Natural killer cell treated with Interleukin-12 subunit alpha and Interleukin-12 subunit beta and Interleukin-15 and Interleukin-18, amount 100 ng/mL, for 72 hours (primary cell): ENCODE measurements at regions not wholly inside any gene's neighbourhood (a gene's known extent, or its start where the extent isn't known, plus 50 kb on each side); places are given as distances from the start of the nearest gene placed in this dataset.

ENCODE experiments used
- ATAC-seq, 2 donors: fragments of 150-1000 bp; cut with Tn5 transposase in 1 of 2; sonication (Bioruptor Pico), chemical (Tn5 transposase) in 1 of 2; 2 replicates each; pipeline ENCODE4 v1.10.0; 2021
- DNase-seq: peaks from one replicate; pipeline ENCODE4 v3.0.0; 2022; ENCODE audit warnings: low spot score
- H3K27ac Mint-ChIP-seq, 2 donors: 1 replicate in 1 of 2; 2 replicates in 1 of 2; pipeline ENCODE4 v1.8.0; 2022; ENCODE audit warnings: mixed read lengths in 2 of 2, mild to moderate bottlenecking in 1 of 2, moderate library complexity in 1 of 2
- H3K27me3 Mint-ChIP-seq, 2 donors: 1 replicate in 1 of 2; 2 replicates in 1 of 2; pipeline ENCODE4 v1.8.0; 2022; ENCODE audit warnings: mixed read lengths in 2 of 2
- H3K36me3 Mint-ChIP-seq: one replicate; pipeline ENCODE4 v1.8.0; 2022; ENCODE audit warnings: mixed read lengths
- H3K4me1 Mint-ChIP-seq, 2 donors: 1 replicate in 1 of 2; 2 replicates in 1 of 2; pipeline ENCODE4 v1.8.0; 2022; ENCODE audit warnings: low read depth in 2 of 2, mixed read lengths in 2 of 2, mild to moderate bottlenecking in 1 of 2
- H3K4me3 Mint-ChIP-seq: one replicate; pipeline ENCODE4 v1.8.0; 2022; ENCODE audit warnings: mixed read lengths
- H3K9me3 Mint-ChIP-seq: 2 replicates; pipeline ENCODE4 v1.8.0; 2022; ENCODE audit warnings: mixed read lengths

- no peaks in the 10 kb centered on the region for H3K36me3 Mint-ChIP-seq
- DNase-seq (no peak), ATAC-seq (peak; percentile 50 to 59)
- H3K9me3 Mint-ChIP-seq: no peaks in the 10 kb centered on the region
- H3K27ac Mint-ChIP-seq: peak overlapping the region; percentile 60 to 77
- H3K4me1 Mint-ChIP-seq: peaks cover 73 to 75% of the 10 kb centered on the region in 2 donors
- peak overlapping the region; percentile 49 for H3K4me3 Mint-ChIP-seq
- H3K27me3 Mint-ChIP-seq: no peaks in the 10 kb centered on the region
Observed at GRCh38 chr2:62306751-62307468, 111.0 kb downstream of the B3GNT2 start.

GRCh38 chr2:62305421-62306176 is 109.7 kb downstream of the B3GNT2 start:
- ATAC-seq (no peak), DNase-seq (no peak)
- Mint-ChIP-seq H3K9me3 (no peaks in the 10 kb centered on the region), H3K27ac (peak overlapping the region; percentile 99 to 100), H3K36me3 (no peaks in the 10 kb centered on the region), H3K4me1 (peaks cover 69 to 73% of the 10 kb centered on the region in 2 donors), H3K27me3 (no peaks in the 10 kb centered on the region), H3K4me3 (peak overlapping the region; percentile 95)

- Mint-ChIP-seq H3K27me3 (no peaks in the 10 kb centered on the region), H3K27ac (peak overlapping the region; percentile 99 to 100), H3K36me3 (no peaks in the 10 kb centered on the region), H3K4me1 (peaks cover 60 to 65% of the 10 kb centered on the region in 2 donors), H3K9me3 (no peaks in the 10 kb centered on the region), H3K4me3 (peak overlapping the region; percentile 95)
- ATAC-seq (peak; percentile 73 to 80), DNase-seq (peak; percentile 81)
Observed at GRCh38 chr2:62304429-62305417, 108.8 kb downstream of the B3GNT2 start.

- peaks cover 55 to 60% of the 10 kb centered on the region in 2 donors for H3K4me1 Mint-ChIP-seq
- ATAC-seq (peak; percentile 46 to 68), DNase-seq (no peak)
- H3K9me3 Mint-ChIP-seq: no peaks in the 10 kb centered on the region
- H3K27me3 Mint-ChIP-seq: no peaks in the 10 kb centered on the region
- no peaks in the 10 kb centered on the region for H3K36me3 Mint-ChIP-seq
- peak overlapping the region; percentile 95 for H3K4me3 Mint-ChIP-seq
- peak overlapping the region; percentile 99 to 100 for H3K27ac Mint-ChIP-seq
Observed at GRCh38 chr2:62303788-62304187, 107.9 kb downstream of the B3GNT2 start.

GRCh38 chr2:62302631-62303435 is 106.9 kb downstream of the B3GNT2 start:
- Mint-ChIP-seq H3K27me3 (no peaks in the 10 kb centered on the region), H3K4me1 (peaks cover 55 to 57% of the 10 kb centered on the region in 2 donors), H3K36me3 (no peaks in the 10 kb centered on the region), H3K4me3 (peak overlapping the region; percentile 95), H3K27ac (peak overlapping the region; percentile 99 to 100), H3K9me3 (no peaks in the 10 kb centered on the region)
- ATAC-seq (peak in 1 of 2 donors; percentile 29), DNase-seq (no peak)

- DNase-seq (no peak), ATAC-seq (no peak)
- Mint-ChIP-seq H3K27ac (peak overlapping the region in 1 of 2 donors; percentile 27), H3K27me3 (peaks cover 0 to 2% of the 10 kb centered on the region in 2 donors), H3K4me3 (no peak overlapping the region), H3K9me3 (no peaks in the 10 kb centered on the region), H3K4me1 (peaks cover 39 to 43% of the 10 kb centered on the region in 2 donors), H3K36me3 (no peaks in the 10 kb centered on the region)
Observed at GRCh38 chr2:62300925-62301324, 105.0 kb downstream of the B3GNT2 start.

GRCh38 chr2:62297624-62298010 is 101.7 kb downstream of the B3GNT2 start:
- H3K4me1 Mint-ChIP-seq: peaks cover 6 to 12% of the 10 kb centered on the region in 2 donors
- no peak overlapping the region for H3K4me3 Mint-ChIP-seq
- no peaks in the 10 kb centered on the region for H3K9me3 Mint-ChIP-seq
- DNase-seq: peak; percentile 15
- peaks cover 0 to 3% of the 10 kb centered on the region in 2 donors for H3K27me3 Mint-ChIP-seq
- no peak for ATAC-seq
- no peaks in the 10 kb centered on the region for H3K36me3 Mint-ChIP-seq
- H3K27ac Mint-ChIP-seq: no peak overlapping the region

- ATAC-seq (no peak), DNase-seq (peak; percentile 56)
- Mint-ChIP-seq H3K4me1 (peaks cover under 1 to 6% of the 10 kb centered on the region in 2 donors), H3K27me3 (peaks cover 0 to 3% of the 10 kb centered on the region in 2 donors), H3K9me3 (no peaks in the 10 kb centered on the region), H3K4me3 (no peak overlapping the region), H3K27ac (peak overlapping the region in 1 of 2 donors; percentile 41), H3K36me3 (no peaks in the 10 kb centered on the region)
Observed at GRCh38 chr2:62296832-62297623, 101.1 kb downstream of the B3GNT2 start.

- H3K9me3 Mint-ChIP-seq: no peaks in the 10 kb centered on the region
- peaks cover 0 to 5% of the 10 kb centered on the region in 2 donors for H3K4me1 Mint-ChIP-seq
- DNase-seq: peak; percentile 28
- no peak overlapping the region for H3K4me3 Mint-ChIP-seq
- H3K36me3 Mint-ChIP-seq: no peaks in the 10 kb centered on the region
- peaks cover 0 to 3% of the 10 kb centered on the region in 2 donors for H3K27me3 Mint-ChIP-seq
- no peak for ATAC-seq
- peak overlapping the region in 1 of 2 donors; percentile 41 for H3K27ac Mint-ChIP-seq
Observed at GRCh38 chr2:62296034-62296831, 100.3 kb downstream of the B3GNT2 start.

- H3K27me3 Mint-ChIP-seq: peaks cover 0 to 3% of the 10 kb centered on the region in 2 donors
- H3K36me3 Mint-ChIP-seq: no peaks in the 10 kb centered on the region
- H3K27ac Mint-ChIP-seq: no peak overlapping the region
- ATAC-seq (peak in 1 of 2 donors; percentile 62), DNase-seq (peak; percentile 55)
- no peak overlapping the region for H3K4me3 Mint-ChIP-seq
- peaks cover 0 to 5% of the 10 kb centered on the region in 2 donors for H3K4me1 Mint-ChIP-seq
- H3K9me3 Mint-ChIP-seq: no peaks in the 10 kb centered on the region
Observed at GRCh38 chr2:62293490-62294271, 97.8 kb downstream of the B3GNT2 start.

GRCh38 chr2:62293151-62293489 is 97.2 kb downstream of the B3GNT2 start:
- peaks cover 3 to 5% of the 10 kb centered on the region in 2 donors for H3K4me1 Mint-ChIP-seq
- no peak overlapping the region for H3K4me3 Mint-ChIP-seq
- peak; percentile 54 for DNase-seq
- H3K36me3 Mint-ChIP-seq: no peaks in the 10 kb centered on the region
- ATAC-seq: peak in 1 of 2 donors; percentile 21
- H3K9me3 Mint-ChIP-seq: no peaks in the 10 kb centered on the region
- H3K27ac Mint-ChIP-seq: no peak overlapping the region
- H3K27me3 Mint-ChIP-seq: peaks cover 0 to 3% of the 10 kb centered on the region in 2 donors
